Epithelial cell of proximal tubule (primary cell): ENCODE measurements at regions not wholly inside any gene's neighbourhood (a gene's known extent, or its start where the extent isn't known, plus 50 kb on each side); places are given as distances from the start of the nearest gene placed in this dataset.
"Not testable (repeated sequence)": the region's sequence is repeated elsewhere in the genome, so short reads cannot be mapped to it uniquely, and the experiment has no call there.

Source experiments
- DNase-seq: peaks from one replicate; pipeline ENCODE4 v3.0.0-alpha.2; 2011; ENCODE audit warnings: low read depth
- H3K4me3 ChIP-seq: 2 replicates; pipeline ENCODE4 v1.5.1; 2011; ENCODE audit warnings: low read depth, mild to moderate bottlenecking, low read length
- CTCF ChIP-seq: conservative IDR thresholded peaks from 2 replicates; pipeline ENCODE4 v1.5.1; 2012; ENCODE audit warnings: low read depth, mild to moderate bottlenecking, low read length

- no peak for DNase-seq
- no peak overlapping the region for H3K4me3 ChIP-seq
- TF ChIP-seq CTCF = no peak
Observed at GRCh38 chr1:3998086-3998485, 98.0 kb upstream of the C1orf174 start.

- not testable (repeated sequence) for DNase-seq, H3K4me3 ChIP-seq
Observed at GRCh38 chr1:3999514-3999913, 99.4 kb upstream of the C1orf174 start.

GRCh38 chr1:3999941-4000735 is 100.1 kb upstream of the C1orf174 start:
- DNase-seq = no peak
- TF ChIP-seq CTCF = no peak
- no peak overlapping the region for H3K4me3 ChIP-seq

GRCh38 chr1:4000811-4001251 is 100.8 kb upstream of the C1orf174 start:
- TF ChIP-seq CTCF = no peak
- no peak overlapping the region for H3K4me3 ChIP-seq
- DNase-seq = no peak

- DNase-seq = no peak
- H3K4me3 ChIP-seq = no peak overlapping the region
- TF ChIP-seq CTCF = no peak
Observed at GRCh38 chr1:4001461-4001860, 101.4 kb upstream of the C1orf174 start.

GRCh38 chr1:4002061-4002521 is 102.0 kb upstream of the C1orf174 start:
- no peak for TF ChIP-seq CTCF
- no peak for DNase-seq
- H3K4me3 ChIP-seq = no peak overlapping the region

GRCh38 chr1:4002741-4003140 is 102.7 kb upstream of the C1orf174 start:
- H3K4me3 ChIP-seq = no peak overlapping the region
- TF ChIP-seq CTCF = no peak

More at GRCh38 chr1:4002741-4003140, 102.7 kb upstream of the C1orf174 start:
- DNase-seq = no peak
